ENCODE measurements at regions not wholly inside any gene's neighbourhood (a gene's known extent, or its start where the extent isn't known, plus 50 kb on each side); places are given as distances from the start of the nearest gene placed in this dataset.

- DNase-seq, result no peak
Measured at GRCh38 chr13:112005925-112006324, 61.0 kb upstream of the SOX1 start.

GRCh38 chr13:112007191-112007590 is 59.8 kb upstream of the SOX1 start:
- DNase-seq, result no peak

GRCh38 chr13:112010714-112011113 is 56.2 kb upstream of the SOX1 start:
- no peak for DNase-seq

- no peak for DNase-seq
Measured at GRCh38 chr13:112012016-112012704, 54.8 kb upstream of the SOX1 start.

GRCh38 chr13:112012705-112013085 is 54.3 kb upstream of the SOX1 start:
- DNase-seq, result no peak

GRCh38 chr13:112013665-112014064 is 53.3 kb upstream of the SOX1 start:
- no peak for DNase-seq

- no peak for DNase-seq
Measured at GRCh38 chr13:112014857-112015256, 52.1 kb upstream of the SOX1 start.
